Colonic mucosa (tissue), 4 donors: ENCODE measurements at regions not wholly inside any gene's neighbourhood (a gene's known extent, or its start where the extent isn't known, plus 50 kb on each side); places are given as distances from the start of the nearest gene placed in this dataset.
A peak's percentile ranks its signal among the peaks of the same experiment; 100 is the strongest.
"Not testable (repeated sequence)": the region's sequence is repeated elsewhere in the genome, so short reads cannot be mapped to it uniquely, and the experiment has no call there.

Experiments
- DNase-seq: peaks from one replicate; pipeline ENCODE4 v3.0.0-alpha.2; 2020
- H3K27ac ChIP-seq: fragments of 200-600 bp; one replicate; pipeline ENCODE4 v1.8.0; 2021
- H3K27me3 ChIP-seq: fragments of 200-600 bp; one replicate; pipeline ENCODE4 v1.8.0; 2021
- H3K36me3 ChIP-seq: fragments of 200-600 bp; one replicate; pipeline ENCODE4 v1.8.0; 2021
- H3K4me1 ChIP-seq: fragments of 200-600 bp; one replicate; pipeline ENCODE4 v1.8.0; 2021; ENCODE audit warnings: mild to moderate bottlenecking
- H3K4me3 ChIP-seq: fragments of 200-600 bp; one replicate; pipeline ENCODE4 v1.8.0; 2021
- H3K9ac ChIP-seq, 2 donors: one replicate each; pipeline ENCODE4 v1.7.0; 2013; ENCODE audit warnings: control low read depth in 2 of 2, low read depth in 2 of 2, low read length in 2 of 2
- H3K9me3 ChIP-seq: fragments of 200-600 bp; one replicate; pipeline ENCODE4 v1.8.0; 2021
- intact Hi-C: fragments of 100-400 bp; cut with DNase I; formaldehyde crosslinking; loops from one replicate; pipeline ENCODE4 v1.14.1; 2022
- donor health status: healthy.
- donor health status: DM: no; HTN: no; CAD: no.
- donor health status: DM: no; HTN: no; CAD: no.

DNA sequence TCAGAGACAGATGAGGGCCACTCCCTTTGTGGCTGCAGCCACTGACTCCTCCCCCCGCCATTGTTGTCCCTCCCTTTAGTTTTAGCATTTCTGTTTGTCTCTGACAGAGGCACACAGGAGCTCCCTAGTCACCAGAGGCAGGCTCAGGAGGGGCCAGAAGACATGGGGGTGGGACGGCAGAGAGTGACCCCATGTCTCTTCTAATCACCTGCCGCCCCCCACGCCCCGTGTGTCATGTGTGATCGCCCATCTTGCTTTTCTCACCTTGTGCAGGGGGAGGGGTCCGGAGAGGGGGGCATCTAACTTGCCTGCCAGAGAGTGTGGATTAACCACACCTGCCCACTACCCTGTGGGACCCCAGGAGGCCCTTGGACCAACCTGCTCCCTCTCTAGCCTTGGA lies 246.7 kb upstream of the TP53TG3C start:
- H3K27ac ChIP-seq, H3K9ac ChIP-seq, H3K4me1 ChIP-seq, H3K36me3 ChIP-seq, H3K4me3 ChIP-seq, H3K27me3 ChIP-seq, DNase-seq, H3K9me3 ChIP-seq, intact Hi-C loops: not testable (repeated sequence)

DNA sequence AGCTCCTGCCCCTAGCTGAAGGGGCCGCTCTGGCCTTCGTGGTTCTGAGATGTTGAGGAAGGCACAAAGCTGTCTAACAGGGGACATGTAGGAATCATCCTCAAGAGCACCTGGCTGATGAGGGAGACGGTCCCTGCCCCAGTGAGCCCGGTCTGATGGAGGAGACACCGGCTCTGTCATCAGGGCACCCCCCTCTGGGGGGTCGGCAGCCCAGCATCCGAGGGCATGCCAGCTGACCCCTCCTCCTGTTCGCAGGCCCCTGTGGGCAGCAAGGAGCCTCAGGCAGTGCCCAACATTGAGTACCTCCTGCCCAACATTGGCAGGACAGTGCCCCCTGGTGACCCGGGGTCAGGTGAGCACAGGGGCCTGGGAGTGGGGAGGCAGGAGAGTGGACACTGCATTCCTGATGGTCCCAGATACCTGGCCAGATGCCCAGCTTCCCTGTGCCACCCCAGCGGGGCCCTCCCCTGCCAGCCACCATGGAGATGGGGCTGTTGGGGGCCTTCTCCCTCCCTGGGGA lies 247.9 kb upstream of the TP53TG3C start:
- H3K9me3 ChIP-seq, H3K4me1 ChIP-seq, H3K4me3 ChIP-seq, intact Hi-C loops, H3K27me3 ChIP-seq, DNase-seq, H3K36me3 ChIP-seq, H3K9ac ChIP-seq, H3K27ac ChIP-seq: not testable (repeated sequence)

DNA sequence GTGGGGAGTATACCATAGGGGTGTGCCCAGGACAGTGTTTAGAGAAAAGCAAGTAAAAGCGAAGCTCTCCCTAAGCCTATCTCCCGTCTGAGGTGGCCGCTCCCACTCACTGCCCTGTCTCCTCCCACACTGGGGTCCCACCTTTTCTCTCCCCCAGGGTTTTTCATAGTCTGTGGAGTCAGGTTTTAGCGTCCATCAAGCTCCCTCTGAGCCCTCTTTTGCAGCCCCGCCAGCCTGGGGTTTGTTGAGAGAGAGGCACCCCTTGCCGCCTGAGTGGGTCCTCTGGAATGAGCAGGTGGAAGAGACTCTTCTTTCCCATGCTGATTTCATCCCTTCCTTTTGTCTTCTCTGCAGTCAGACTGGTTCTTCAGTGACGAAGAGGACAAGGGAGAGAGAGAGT lies 248.7 kb upstream of the TP53TG3C start:
- H3K9me3 ChIP-seq, H3K4me3 ChIP-seq, H3K9ac ChIP-seq, intact Hi-C loops, H3K4me1 ChIP-seq, H3K27me3 ChIP-seq, H3K27ac ChIP-seq, H3K36me3 ChIP-seq, DNase-seq: not testable (repeated sequence)

DNA sequence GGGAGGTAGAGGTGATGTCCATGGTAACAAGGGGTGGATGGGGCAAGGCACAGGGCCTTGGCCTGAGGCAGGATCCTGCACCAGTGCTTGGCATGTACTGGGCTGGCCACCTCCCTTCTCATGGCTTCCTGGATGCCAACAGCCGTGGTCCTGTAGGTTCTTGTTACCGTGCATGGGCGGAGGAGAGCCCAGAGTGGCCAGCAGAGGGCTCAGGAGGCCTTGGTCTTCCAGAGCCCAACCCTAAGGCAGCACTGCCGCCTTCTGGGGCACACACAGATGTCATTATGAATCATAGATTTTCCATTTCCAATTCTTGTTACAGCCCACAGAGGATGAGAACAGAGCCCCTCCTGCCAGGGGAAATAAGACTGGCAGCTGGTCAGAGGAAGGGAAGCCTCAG lies 254.2 kb upstream of the TP53TG3C start:
- H3K4me3 ChIP-seq, H3K27me3 ChIP-seq, H3K27ac ChIP-seq, H3K4me1 ChIP-seq, H3K9ac ChIP-seq, intact Hi-C loops, H3K36me3 ChIP-seq, H3K9me3 ChIP-seq, DNase-seq: not testable (repeated sequence)

DNA sequence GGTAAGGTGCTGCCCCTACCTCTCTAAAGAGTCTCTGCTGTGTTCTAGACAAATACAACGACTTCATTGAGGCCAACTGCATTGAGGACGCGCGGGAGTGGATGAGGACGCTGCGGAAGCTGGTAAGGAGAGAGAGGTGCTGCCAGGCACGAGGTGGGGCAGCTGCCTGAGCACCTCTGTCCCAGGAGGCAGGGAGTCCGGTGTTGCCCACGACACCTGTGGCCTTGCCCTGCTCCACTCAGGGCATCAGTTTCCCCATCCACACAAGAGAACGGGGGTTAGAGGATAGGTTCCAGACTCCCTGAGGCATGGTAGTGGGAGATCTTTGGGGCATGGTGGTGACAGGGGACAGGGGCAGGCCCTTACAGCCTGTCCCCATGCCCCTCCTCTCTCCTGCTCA lies 256.1 kb upstream of the TP53TG3C start:
- DNase-seq, H3K27ac ChIP-seq, H3K36me3 ChIP-seq, H3K9me3 ChIP-seq, H3K9ac ChIP-seq, H3K27me3 ChIP-seq, H3K4me3 ChIP-seq, intact Hi-C loops, H3K4me1 ChIP-seq: not testable (repeated sequence)

DNA sequence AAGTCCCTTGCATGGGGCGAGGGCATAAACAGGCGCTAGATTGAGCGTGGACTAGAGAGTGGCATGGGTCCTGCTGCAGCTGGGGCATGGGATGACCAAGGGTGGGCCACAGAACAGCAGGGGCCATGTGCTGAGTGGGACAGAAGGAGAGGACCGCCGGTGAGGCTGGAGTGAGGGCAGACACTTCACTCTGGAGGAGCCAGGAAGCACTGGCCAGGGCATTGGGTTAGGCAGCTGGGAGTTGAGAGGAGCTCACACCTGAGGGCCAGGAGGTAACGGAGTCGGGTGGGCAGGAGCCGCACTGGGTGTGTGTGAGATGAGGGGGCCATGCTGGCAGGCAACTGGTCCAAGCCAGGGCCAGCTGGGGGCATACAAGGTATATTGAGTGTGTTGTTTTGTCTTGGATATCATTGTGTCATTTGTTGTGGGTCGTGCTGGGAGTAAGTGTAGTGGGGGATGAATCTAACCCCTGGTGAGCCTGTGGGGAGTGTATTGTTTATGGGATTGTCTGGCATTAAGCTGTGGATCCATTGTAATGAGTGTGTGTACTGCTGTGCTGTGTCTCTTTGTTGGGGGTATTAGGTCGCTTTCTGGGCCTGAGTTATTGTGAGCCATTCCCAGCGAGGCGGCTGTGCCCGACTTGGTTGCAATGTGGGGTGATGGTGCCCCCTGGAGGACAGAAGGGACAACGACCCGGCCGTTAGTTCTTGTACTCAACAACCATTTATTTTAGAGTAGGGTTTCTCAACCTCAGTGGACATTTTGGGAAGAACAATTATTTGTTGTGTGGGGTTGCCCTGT lies 256.5 kb upstream of the TP53TG3 start:
- H3K36me3 ChIP-seq, DNase-seq, H3K9ac ChIP-seq, H3K27me3 ChIP-seq, intact Hi-C loops, H3K4me3 ChIP-seq, H3K27ac ChIP-seq, H3K4me1 ChIP-seq, H3K9me3 ChIP-seq: not testable (repeated sequence)

DNA sequence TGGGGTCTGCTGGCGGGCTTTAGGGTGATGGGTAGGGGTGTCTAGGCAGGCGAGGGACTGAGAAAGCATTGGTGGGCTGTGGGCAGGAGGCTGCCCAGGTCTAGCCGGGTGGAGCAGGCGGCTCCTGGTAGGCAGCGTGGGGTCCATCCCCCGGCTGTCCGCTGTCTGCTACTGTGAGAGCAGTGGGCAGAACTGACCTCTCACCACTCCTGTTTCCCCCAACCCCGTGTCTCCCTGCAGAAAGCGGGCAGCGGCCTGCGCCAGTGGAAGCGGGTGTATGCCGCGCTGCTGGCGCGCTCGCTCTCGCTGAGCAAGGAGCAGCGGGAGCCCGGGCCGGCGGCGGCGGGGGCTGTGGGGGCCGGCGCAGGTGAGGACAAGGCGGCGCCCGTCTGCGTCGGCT lies 249.2 kb upstream of the TP53TG3 start:
- H3K27me3 ChIP-seq, H3K9me3 ChIP-seq, H3K4me3 ChIP-seq, H3K27ac ChIP-seq, H3K36me3 ChIP-seq, DNase-seq, H3K9ac ChIP-seq, intact Hi-C loops, H3K4me1 ChIP-seq: not testable (repeated sequence)

DNA sequence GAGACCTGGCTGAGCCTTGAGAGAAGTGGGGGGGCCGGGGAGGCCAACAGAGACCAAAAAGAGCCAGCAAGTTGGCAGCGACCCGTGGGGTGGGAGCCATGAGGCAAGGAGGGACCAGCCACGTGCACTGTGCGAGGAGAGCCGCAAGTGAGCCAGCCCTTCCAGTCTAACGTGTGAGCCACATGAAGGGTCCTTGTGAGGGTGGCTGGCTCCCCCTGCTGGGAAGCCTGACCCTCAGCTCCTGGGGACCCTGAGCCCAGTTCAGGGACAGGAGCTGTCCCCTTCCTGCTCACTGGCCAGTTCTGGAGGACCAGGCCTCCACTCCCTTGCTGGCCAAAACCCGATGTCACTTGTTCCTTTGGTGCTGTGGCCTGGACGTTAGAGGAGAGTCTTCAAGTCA lies 246.6 kb upstream of the TP53TG3 start:
- H3K27ac ChIP-seq, H3K4me3 ChIP-seq, DNase-seq, H3K27me3 ChIP-seq, H3K4me1 ChIP-seq, H3K9ac ChIP-seq, H3K9me3 ChIP-seq, intact Hi-C loops, H3K36me3 ChIP-seq: not testable (repeated sequence)

DNA sequence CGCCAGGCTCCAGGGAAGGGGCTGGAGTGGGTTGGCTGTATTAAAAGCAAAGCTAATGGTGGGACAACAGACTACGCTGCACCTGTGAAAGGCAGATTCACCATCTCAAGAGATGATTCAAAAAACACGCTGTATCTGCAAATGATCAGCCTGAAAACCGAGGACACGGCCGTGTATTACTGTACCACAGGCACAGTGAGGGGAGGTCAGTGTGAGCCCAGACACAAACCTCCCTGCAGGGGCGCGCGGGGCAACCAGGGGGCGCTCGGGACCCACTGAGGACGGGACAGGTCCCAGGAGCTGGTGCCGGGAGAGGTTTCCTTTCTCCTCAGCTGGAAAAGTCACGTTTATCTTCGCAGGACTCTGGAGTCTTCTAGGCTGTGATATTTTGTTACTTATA lies 239.4 kb upstream of the TP53TG3 start:
- H3K4me3 ChIP-seq, H3K9ac ChIP-seq, H3K36me3 ChIP-seq, DNase-seq, H3K27ac ChIP-seq, intact Hi-C loops, H3K9me3 ChIP-seq, H3K27me3 ChIP-seq, H3K4me1 ChIP-seq: not testable (repeated sequence)

DNA sequence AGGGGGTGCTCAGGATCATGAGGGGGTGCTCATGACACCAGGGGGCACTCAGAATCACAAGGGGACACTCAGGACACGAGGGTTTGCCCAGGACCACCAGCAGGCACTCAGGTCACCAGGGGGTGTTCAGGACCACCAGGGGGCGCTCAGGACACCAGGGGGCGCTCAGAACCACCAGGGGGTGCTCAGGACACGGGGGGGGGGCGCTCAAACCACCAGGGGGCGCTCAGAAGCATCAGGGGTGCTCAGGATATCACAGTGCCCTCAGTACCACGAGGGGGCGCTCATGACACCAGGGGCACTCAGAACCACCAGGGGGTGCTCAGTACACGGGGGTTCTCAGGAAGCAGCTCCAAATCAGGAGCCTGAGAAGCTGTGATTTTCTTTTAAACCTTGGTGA lies 221.8 kb upstream of the TP53TG3 start:
- H3K9me3 ChIP-seq, H3K36me3 ChIP-seq, H3K4me3 ChIP-seq, H3K27me3 ChIP-seq, H3K9ac ChIP-seq, intact Hi-C loops, H3K4me1 ChIP-seq, H3K27ac ChIP-seq: not testable (repeated sequence)
- peak; percentile 19 for DNase-seq

DNA sequence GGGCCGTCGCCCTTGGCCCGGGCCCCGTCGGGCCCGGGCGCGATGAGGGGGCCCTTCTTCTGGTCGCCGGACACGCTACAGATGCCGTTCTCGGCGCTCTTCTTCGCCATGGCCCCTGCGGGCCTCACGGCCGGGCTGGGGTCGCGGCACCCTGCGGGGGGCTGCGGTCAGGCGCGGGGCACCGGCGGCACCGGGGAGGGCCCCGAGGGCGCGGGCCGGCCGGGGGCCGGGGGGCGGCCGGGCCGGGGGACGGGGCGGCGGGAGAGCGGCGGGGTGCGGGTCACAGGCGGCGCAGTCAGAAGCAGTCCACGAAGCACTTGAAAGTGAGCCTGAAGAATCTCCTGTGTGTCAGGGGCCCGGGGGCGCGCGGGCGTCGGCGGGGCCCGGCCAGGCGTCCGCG lies 209.4 kb upstream of the TP53TG3 start:
- H3K27me3 ChIP-seq, H3K27ac ChIP-seq, H3K4me3 ChIP-seq, H3K9ac ChIP-seq, H3K9me3 ChIP-seq, intact Hi-C loops, H3K36me3 ChIP-seq, H3K4me1 ChIP-seq, DNase-seq: not testable (repeated sequence)

DNA sequence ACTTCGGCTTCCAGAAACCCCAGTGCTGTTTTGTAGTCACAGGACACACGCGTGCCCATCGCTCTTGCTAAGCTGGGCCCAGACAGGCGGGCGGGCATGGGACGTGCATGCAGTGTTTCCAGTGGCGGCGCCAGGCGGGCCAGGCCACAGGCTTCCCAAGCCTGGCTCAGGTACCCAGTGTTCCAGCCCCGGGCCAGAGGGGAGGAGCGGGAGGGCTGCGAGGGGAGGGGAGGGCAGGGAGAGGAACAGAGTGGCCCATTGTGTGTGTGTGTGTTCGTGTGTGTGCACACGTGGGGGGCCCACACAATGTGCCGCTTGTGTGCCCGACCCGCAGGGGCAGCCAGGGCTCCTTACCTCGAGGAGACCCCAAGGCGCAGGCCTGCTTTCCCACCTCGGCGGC lies 208.6 kb upstream of the TP53TG3 start:
- H3K4me3 ChIP-seq, H3K9me3 ChIP-seq, H3K27ac ChIP-seq, H3K27me3 ChIP-seq, DNase-seq, H3K4me1 ChIP-seq, H3K36me3 ChIP-seq, intact Hi-C loops, H3K9ac ChIP-seq: not testable (repeated sequence)

DNA sequence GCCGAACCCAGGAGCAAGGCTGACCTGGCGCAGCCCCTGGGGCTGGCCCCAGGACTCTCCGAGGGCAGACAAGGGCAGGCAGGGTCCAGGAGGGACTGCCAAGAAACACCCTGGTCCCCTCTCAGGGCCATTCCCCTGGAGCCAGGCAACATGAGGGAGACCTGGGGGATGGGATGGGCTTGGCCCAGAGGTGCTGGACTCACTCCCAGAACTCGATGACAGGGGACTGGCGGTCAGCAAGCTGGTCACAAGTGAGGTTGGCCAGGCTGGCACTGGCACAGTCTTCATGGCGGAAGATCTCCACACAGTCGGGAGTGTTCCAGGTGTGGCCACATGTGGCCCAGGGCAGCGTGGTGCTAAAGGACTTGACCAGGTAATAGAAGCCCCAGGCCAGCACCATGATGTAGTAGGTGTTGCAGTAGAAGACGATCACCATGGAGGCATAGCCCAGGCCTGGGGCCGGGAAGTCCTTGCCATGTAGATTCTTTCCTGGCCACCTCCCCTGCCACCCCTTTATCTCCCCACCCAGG lies 206.4 kb upstream of the TP53TG3 start:
- H3K4me3 ChIP-seq, H3K27ac ChIP-seq, DNase-seq, H3K36me3 ChIP-seq, H3K9ac ChIP-seq, H3K9me3 ChIP-seq, H3K27me3 ChIP-seq, H3K4me1 ChIP-seq, intact Hi-C loops: not testable (repeated sequence)

DNA sequence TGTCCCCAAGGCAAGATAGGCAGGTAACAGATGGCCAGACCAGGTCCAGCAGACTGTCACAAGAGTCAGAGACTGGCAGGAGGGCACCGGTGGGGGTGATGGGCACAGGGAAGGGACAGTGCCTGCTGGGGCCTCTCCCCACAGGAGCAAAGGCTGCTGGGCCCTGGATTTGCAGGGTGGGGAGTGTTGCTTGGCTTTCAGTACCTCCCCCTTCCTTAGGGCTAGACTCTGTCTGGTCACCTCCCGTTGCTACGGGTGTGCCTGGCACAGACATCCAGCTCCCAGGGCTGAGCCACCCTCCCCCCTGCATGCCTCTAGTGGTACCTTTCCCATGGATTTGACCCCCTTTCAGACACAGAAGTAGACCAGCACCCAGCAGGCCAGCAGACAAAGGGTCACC lies 205.7 kb upstream of the TP53TG3 start:
- DNase-seq, H3K4me1 ChIP-seq, H3K4me3 ChIP-seq, intact Hi-C loops, H3K9me3 ChIP-seq, H3K9ac ChIP-seq, H3K27ac ChIP-seq, H3K27me3 ChIP-seq, H3K36me3 ChIP-seq: not testable (repeated sequence)
